Activated CD8-positive, alpha-beta memory T cell treated with anti-CD3 and anti-CD28 coated beads for 4 hours (primary cell): ENCODE measurements at regions not wholly inside any gene's neighbourhood (a gene's known extent, or its start where the extent isn't known, plus 50 kb on each side); places are given as distances from the start of the nearest gene placed in this dataset.
"Not testable (repeated sequence)": the region's sequence is repeated elsewhere in the genome, so short reads cannot be mapped to it uniquely, and the experiment has no call there.

Experiments used
- DNase-seq, 2 donors: peaks; one replicate each; pipeline ENCODE4 v3.0.0-alpha.2; 2020; ENCODE audit warnings: low read depth in 2 of 2

- no peak for DNase-seq
Observed at GRCh38 chr5:86671536-86671935, 53.8 kb downstream of the COX7C start.

GRCh38 chr5:86674069-86674468, 56.3 kb downstream of the COX7C start:
- DNase-seq = no peak

GRCh38 chr5:86675311-86675710, 57.6 kb downstream of the COX7C start:
- DNase-seq = no peak

GRCh38 chr5:86679529-86679928, 61.8 kb downstream of the COX7C start:
- no peak for DNase-seq

GRCh38 chr5:86679949-86680348, 62.2 kb downstream of the COX7C start:
- DNase-seq = no peak

GRCh38 chr5:86684222-86684621, 66.5 kb downstream of the COX7C start:
- DNase-seq = no peak

- no peak for DNase-seq
Observed at GRCh38 chr5:86686046-86686445, 68.3 kb downstream of the COX7C start.

- no peak for DNase-seq
Observed at GRCh38 chr5:86688406-86688805, 70.7 kb downstream of the COX7C start.

- DNase-seq = no peak
Observed at GRCh38 chr5:86689103-86689729, 71.5 kb downstream of the COX7C start.

GRCh38 chr5:86709157-86709881, 91.6 kb downstream of the COX7C start:
- no peak for DNase-seq

GRCh38 chr5:86716121-86716520, 98.4 kb downstream of the COX7C start:
- DNase-seq = no peak

- DNase-seq = not testable (repeated sequence)
Observed at GRCh38 chr5:86731319-86732117, 113.8 kb downstream of the COX7C start.

GRCh38 chr5:86735370-86735769, 117.6 kb downstream of the COX7C start:
- no peak for DNase-seq

GRCh38 chr5:86737579-86737978, 119.8 kb downstream of the COX7C start:
- no peak for DNase-seq

GRCh38 chr5:86748538-86749105, 130.9 kb downstream of the COX7C start:
- no peak for DNase-seq

- no peak for DNase-seq
Observed at GRCh38 chr5:86749841-86750240, 132.1 kb downstream of the COX7C start.

GRCh38 chr5:86756839-86757238, 139.1 kb downstream of the COX7C start:
- no peak for DNase-seq

GRCh38 chr5:86757824-86758223, 140.1 kb downstream of the COX7C start:
- DNase-seq = no peak

GRCh38 chr5:86760661-86761060, 142.9 kb downstream of the COX7C start:
- DNase-seq = no peak

- DNase-seq = no peak
Observed at GRCh38 chr5:86763929-86764328, 146.2 kb downstream of the COX7C start.

- no peak for DNase-seq
Observed at GRCh38 chr5:86765778-86766502, 148.2 kb downstream of the COX7C start.

GRCh38 chr5:86768699-86769202, 151.0 kb downstream of the COX7C start:
- DNase-seq = no peak
